ENCODE measurements at regions not wholly inside any gene's neighbourhood (a gene's known extent, or its start where the extent isn't known, plus 50 kb on each side); places are given as distances from the start of the nearest gene placed in this dataset.
"Not testable (repeated sequence)": the region's sequence is repeated elsewhere in the genome, so short reads cannot be mapped to it uniquely, and the experiment has no call there.

GRCh38 chr2:187610450-187610849 lies 56.2 kb upstream of the TFPI start:
- DNase-seq (ENCODE audit: low read depth): not testable (repeated sequence)

- no peak for DNase-seq (ENCODE audit: low read depth)
Observed at GRCh38 chr2:187612857-187613256, 58.6 kb upstream of the TFPI start.

- DNase-seq (ENCODE audit: low read depth): peak; percentile 60
Observed at GRCh38 chr2:187614756-187615155, 60.5 kb upstream of the TFPI start.

- peak; percentile 36 for DNase-seq (ENCODE audit: low read depth)
Observed at GRCh38 chr2:187615364-187615763, 61.1 kb upstream of the TFPI start.

- no peak for DNase-seq (ENCODE audit: low read depth)
Observed at GRCh38 chr2:187615902-187616301, 61.7 kb upstream of the TFPI start.

- no peak for DNase-seq (ENCODE audit: low read depth)
Observed at GRCh38 chr2:187617120-187617519, 62.9 kb upstream of the TFPI start.

DNA sequence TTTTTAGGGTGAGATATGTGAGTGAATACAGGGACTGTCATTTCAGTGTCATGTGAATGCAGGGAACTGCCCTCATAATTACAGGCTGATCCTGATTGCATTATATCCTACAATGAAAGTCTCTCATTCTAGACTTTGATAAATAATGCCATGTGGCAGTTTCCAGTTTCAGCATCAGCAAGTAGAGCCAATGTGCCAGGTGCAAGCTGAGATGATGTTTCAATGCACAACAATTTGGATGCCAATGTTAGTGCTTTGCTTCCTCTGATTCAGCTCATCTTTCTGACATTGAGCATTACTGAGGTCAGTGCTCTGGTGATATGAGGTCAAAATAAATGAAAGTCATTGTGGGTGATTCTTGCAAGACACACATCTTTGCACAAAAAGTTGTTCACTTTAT lies 63.7 kb upstream of the TFPI start:
- no peak for DNase-seq (ENCODE audit: low read depth)

GRCh38 chr2:187618813-187619212 lies 64.6 kb upstream of the TFPI start:
- peak; percentile 23 for DNase-seq (ENCODE audit: low read depth)

GRCh38 chr2:187627153-187627552 lies 72.9 kb upstream of the TFPI start:
- no peak for DNase-seq (ENCODE audit: low read depth)

- not testable (repeated sequence) for DNase-seq (ENCODE audit: low read depth)
Observed at GRCh38 chr2:187636731-187637391, 82.6 kb upstream of the TFPI start.

- not testable (repeated sequence) for DNase-seq (ENCODE audit: low read depth)
Observed at GRCh38 chr2:187637392-187637740, 83.1 kb upstream of the TFPI start.

- DNase-seq (ENCODE audit: low read depth): not testable (repeated sequence)
Observed at GRCh38 chr2:187637771-187638170, 83.5 kb upstream of the TFPI start.

DNA sequence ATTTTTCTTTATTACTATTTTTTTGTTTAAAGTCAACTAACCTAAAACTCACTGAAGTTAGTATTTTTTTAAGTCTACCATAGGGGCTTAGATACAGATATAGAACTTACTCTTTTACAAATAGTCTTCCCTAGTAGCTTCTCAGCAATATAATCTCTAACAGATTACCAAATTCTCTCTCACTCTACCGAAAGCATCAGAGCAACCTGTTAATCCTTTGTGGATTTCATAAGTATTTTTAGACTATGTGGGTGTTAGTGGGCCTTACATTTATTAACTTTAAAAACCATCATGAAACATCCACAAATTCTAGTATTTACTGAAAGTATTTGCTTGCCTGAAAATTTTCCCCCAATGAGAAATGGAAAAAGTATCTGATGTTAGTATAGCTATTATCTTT lies 84.6 kb upstream of the TFPI start:
- DNase-seq (ENCODE audit: low read depth): no peak

DNA sequence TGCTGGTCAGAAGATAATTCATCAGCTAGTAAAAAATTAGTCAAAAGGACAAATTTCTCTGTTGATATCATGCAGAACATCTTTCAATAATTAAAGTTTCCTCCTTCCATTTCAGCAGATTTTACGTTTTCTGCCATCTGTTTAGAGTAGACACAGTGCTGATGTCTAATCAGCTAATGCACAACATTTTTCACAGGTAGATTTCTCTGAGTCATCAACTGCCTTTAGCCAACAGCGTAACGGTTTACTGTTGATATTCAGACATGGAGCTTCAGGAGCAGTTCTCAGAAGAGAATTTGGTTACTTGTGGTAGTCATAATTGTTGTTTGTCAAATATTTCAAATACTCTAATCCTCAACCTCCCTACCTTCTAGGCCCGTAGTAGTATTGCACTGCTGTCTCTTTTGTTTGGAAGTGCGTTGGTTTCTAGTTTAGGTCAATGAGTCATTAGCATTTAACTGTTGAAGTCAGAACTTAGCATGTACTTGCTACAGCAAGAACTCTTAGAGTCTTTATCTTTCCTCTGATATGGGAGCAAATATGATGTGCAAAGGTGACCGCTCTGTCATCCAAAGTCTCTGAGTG lies 86.8 kb upstream of the TFPI start:
- peak; percentile 56 for DNase-seq (ENCODE audit: low read depth)

DNA sequence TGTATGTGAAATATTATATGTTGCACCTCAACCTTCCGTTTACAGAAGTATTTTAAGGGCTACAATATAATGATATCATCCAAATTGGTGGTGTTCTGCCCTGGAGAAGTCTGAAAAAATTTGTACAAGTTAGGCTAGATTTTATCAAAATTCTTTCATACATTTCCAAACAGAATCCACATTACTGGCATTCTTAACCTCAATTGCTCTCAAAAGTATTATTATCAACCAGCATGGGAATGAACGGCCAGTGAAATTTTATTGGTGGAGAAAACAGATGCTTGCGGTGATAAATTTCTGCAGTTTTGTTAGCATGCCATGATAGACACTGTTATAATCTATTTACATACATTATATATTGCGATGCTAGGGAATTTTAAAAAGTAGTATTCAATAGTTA lies 88.3 kb upstream of the TFPI start:
- no peak for DNase-seq (ENCODE audit: low read depth)

- no peak for DNase-seq (ENCODE audit: low read depth)
Observed at GRCh38 chr2:187644486-187644885, 90.3 kb upstream of the TFPI start.

DNA sequence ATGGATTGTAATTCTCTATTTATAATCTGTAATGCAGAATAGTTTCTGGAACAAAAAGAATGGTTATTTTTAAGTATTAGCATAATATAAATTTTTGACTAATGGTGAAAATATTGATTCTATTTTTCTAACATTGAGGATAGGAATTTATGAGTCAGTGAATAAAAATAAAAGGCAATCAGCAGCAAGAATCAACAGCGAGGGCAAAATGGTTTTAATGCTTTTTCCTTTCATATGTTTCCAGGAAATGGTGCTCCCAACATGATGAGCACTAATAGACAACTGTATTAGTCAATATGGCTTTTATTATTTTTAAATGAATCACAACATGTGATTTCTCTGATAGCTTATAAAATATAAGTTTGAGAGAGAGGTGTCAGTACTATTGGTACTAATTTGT lies 90.7 kb upstream of the TFPI start:
- no peak for DNase-seq (ENCODE audit: low read depth)

- no peak for DNase-seq (ENCODE audit: low read depth)
Observed at GRCh38 chr2:187646556-187646955, 92.3 kb upstream of the TFPI start.

- no peak for DNase-seq (ENCODE audit: low read depth)
Observed at GRCh38 chr2:187654535-187654934, 100.3 kb upstream of the TFPI start.

DNA sequence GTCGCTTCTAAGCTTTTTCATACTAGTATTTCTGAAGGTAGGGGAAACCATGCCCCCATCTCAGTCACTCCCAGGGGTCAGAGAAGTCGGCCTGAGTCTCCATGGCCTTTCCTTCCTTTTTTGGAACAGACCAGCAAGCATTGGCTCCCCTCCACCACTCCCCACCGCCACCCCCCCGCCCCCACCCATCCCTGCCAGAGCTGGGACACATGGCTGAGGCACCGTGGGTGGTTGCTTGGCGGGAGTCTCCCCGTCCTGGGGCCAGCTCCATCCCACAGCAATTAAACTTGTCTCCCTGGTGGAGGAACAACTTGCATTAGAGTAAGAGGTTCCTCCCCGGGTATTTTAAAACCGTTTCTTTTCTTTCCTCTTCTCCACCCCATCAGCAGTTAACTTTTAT lies 100.8 kb upstream of the TFPI start:
- DNase-seq (ENCODE audit: low read depth): no peak

DNA sequence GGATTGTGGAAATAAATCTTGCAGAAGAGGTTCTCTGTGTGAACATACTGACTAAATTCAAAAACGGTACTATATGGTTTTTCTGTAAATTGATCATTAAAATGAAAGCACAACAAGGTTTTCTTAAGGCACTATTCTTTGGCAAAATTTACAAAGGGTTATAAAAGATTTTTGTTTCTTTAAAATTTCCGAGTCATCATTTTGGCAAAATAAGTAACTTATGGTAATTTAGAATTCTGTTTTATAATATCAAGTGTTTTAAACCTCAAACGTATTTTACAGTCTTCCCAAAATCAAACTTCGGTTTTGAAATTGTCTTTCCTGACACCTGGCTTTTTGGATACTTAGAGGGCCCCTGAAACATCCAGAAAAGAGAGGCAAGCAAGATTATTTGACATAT lies 101.9 kb upstream of the TFPI start:
- no peak for DNase-seq (ENCODE audit: low read depth)

DNA sequence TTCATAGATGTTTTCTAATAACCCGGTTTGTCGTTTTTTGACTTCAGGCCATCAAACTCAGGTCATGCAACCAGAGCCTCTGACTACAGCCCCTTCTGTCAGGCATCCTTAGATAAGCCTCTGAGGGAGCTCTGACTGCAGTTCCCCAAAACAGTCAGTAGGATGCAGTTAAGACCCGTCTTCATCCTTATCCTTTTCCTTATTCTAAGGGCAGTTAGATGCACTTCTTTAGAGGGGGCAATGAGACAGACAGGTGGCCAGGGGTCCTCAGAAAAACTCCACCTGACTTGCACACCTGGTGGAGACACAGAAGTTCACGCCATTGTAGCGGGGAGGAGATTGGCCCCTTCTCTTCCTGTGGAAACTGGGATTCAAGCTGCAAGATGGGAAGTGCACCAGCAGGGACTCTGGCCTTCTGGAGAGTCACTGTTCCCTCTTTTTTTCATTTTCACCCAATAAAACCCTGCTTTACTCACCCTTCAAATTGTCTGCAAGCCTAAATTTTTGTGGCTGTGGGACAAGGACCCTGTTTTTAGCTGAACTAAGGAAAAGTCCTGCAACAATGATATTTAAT lies 104.8 kb upstream of the TFPI start:
- peak; percentile 24 for DNase-seq (ENCODE audit: low read depth)

GRCh38 chr2:187676050-187676449 lies 121.8 kb upstream of the TFPI start:
- DNase-seq (ENCODE audit: low read depth): not testable (repeated sequence)

GRCh38 chr2:187679454-187679853 lies 125.2 kb upstream of the TFPI start:
- DNase-seq (ENCODE audit: low read depth): no peak
